BJ (cell line): ENCODE measurements at regions not wholly inside any gene's neighbourhood (a gene's known extent, or its start where the extent isn't known, plus 50 kb on each side); places are given as distances from the start of the nearest gene placed in this dataset.

Experiments used
- CTCF ChIA-PET: fragments of 350-600 bp; formaldehyde crosslinking; extraction: SDS; loops from one replicate; lab custom pipeline; 2021; ENCODE audit warnings: antibody characterized with exemption, inconsistent platforms; lab: Yijun Ruan, JAX
- POLR2A ChIA-PET: fragments of 300-600 bp; sonication (Branson Sonifier 250); formaldehyde crosslinking; extraction: SDS; loops from one replicate; lab custom pipeline; 2021; ENCODE audit warnings: antibody characterized with exemption; lab: Charles Lee
- DNase-seq: peaks from one replicate; pipeline ENCODE4 v3.0.0-alpha.2; 2011; ENCODE audit warnings: low read depth
- H3K27me3 ChIP-seq: 2 replicates; pipeline ENCODE4 v1.6.0; 2011; ENCODE audit warnings: low read length; ENCODE audit not compliant: control insufficient read depth, insufficient read depth
- H3K36me3 ChIP-seq: 2 replicates; pipeline ENCODE4 v1.5.1; 2011; ENCODE audit warnings: low read length; ENCODE audit not compliant: control insufficient read depth, insufficient read depth
- H3K4me3 ChIP-seq: 2 replicates; pipeline ENCODE4 v1.5.1; 2011; ENCODE audit warnings: low read depth, mild to moderate bottlenecking, control low read depth, low read length
- TF ChIP-seq, protein P1 (sequence below): IDR thresholded peaks from 2 replicates; pipeline ENCODE4 v1.5.1; 2011; ENCODE audit warnings: low read depth, mild to moderate bottlenecking, control low read depth, inconsistent platforms, low read length, moderate library complexity; ENCODE audit not compliant: insufficient read depth

GRCh38 chr1:215377746-215378145, 189.4 kb upstream of the KCTD3 start:
- ChIA-PET CTCF (no interaction called here), POLR2A (no interaction called here)
- Histone ChIP-seq H3K36me3 (no peaks in the 10 kb centered on the region), H3K27me3 (no peaks in the 10 kb centered on the region; the same call in 1 of the 2 replicates), H3K4me3 (no peak overlapping the region)
- TF ChIP-seq, protein P1, sequence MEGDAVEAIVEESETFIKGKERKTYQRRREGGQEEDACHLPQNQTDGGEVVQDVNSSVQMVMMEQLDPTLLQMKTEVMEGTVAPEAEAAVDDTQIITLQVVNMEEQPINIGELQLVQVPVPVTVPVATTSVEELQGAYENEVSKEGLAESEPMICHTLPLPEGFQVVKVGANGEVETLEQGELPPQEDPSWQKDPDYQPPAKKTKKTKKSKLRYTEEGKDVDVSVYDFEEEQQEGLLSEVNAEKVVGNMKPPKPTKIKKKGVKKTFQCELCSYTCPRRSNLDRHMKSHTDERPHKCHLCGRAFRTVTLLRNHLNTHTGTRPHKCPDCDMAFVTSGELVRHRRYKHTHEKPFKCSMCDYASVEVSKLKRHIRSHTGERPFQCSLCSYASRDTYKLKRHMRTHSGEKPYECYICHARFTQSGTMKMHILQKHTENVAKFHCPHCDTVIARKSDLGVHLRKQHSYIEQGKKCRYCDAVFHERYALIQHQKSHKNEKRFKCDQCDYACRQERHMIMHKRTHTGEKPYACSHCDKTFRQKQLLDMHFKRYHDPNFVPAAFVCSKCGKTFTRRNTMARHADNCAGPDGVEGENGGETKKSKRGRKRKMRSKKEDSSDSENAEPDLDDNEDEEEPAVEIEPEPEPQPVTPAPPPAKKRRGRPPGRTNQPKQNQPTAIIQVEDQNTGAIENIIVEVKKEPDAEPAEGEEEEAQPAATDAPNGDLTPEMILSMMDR: no peak
- no peak for DNase-seq

DNA sequence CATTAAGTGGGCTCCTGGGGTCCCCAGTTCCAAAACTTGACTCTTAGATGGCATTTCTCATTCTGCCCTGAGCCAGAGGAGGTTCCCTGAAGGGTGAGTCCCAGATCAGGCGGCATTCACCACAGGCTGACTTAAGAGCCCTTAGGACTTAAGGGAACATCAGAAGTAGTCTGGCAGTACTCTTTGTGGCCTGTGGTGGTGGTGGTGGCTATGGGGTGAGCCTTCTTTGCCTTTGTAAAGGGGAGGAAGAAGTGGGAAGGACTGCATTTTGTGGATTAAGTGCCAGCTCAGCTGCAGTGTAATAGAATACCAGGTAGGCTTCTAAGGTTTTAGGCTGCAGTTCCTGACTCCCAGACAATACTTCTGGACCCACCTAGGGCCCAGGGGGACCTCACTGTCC, 186.5 kb upstream of the KCTD3 start:
- H3K4me3 ChIP-seq: no peak overlapping the region
- H3K27me3 ChIP-seq: no peaks in the 10 kb centered on the region; the same call in 1 of the 2 replicates
- CTCF ChIA-PET: no interaction called here
- no peak for DNase-seq
- no peaks in the 10 kb centered on the region for H3K36me3 ChIP-seq
- POLR2A ChIA-PET: no interaction called here
- TF ChIP-seq, protein P1: no peak

DNA sequence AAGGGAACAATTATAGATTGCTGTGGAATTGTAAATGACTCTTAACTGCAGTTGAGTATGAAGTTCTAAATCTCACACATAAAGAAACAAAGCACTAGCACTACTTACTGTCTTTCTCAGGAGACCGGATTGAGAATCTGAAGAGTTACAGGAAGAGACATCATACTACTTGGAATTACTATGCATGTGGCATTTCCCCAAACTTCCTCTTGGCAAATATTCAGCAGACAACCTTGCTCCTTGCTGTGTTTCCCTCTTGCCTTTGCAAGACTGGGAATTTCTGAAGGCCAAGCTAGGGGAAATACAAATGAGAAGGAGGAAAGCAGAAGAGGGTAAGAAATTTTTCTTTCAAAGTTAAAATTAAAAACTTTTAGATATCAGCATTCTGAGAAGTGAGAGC, 173.6 kb upstream of the KCTD3 start:
- ChIA-PET POLR2A (no interaction called here), CTCF (no interaction called here)

GRCh38 chr1:215394084-215394991, 172.8 kb upstream of the KCTD3 start:
- ChIA-PET CTCF (no interaction called here), POLR2A (no interaction called here)
- no peak overlapping the region for H3K4me3 ChIP-seq
- TF ChIP-seq, protein P1: no peak
- H3K36me3 ChIP-seq: no peaks in the 10 kb centered on the region
- H3K27me3 ChIP-seq: no peaks in the 10 kb centered on the region
- no peak for DNase-seq

More for the DNA sequence above, 173.6 kb upstream of the KCTD3 start:
- TF ChIP-seq, protein P1: no peak
- Histone ChIP-seq H3K4me3 (no peak overlapping the region), H3K27me3 (no peaks in the 10 kb centered on the region), H3K36me3 (no peaks in the 10 kb centered on the region)
- DNase-seq: no peak

DNA sequence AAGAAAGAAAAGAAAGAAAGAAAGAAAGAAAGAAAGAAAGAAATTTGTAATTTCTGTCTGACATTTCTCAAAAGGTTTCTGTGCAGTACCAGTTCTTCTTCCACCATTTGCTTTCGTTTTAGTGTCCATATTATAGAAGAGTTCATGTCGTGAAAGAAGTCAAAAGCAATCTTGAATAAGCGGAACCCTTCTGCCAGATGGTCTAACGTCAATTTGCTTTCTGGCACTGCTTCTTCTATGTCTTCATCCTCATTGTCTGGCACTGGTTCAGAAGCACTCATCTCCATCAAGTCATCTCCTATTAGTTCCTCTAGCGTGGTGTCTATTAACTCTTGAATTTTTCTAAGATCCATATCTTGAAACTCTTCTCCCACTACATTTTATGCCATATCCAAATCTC, 170.0 kb upstream of the KCTD3 start:
- ChIA-PET POLR2A (no interaction called here), CTCF (no interaction called here)
- no peak overlapping the region for H3K4me3 ChIP-seq
- H3K36me3 ChIP-seq: no peaks in the 10 kb centered on the region
- no peak for DNase-seq
- H3K27me3 ChIP-seq: no peaks in the 10 kb centered on the region
- TF ChIP-seq, protein P1: no peak
